ENCODE measurements at regions not wholly inside any gene's neighbourhood (a gene's known extent, or its start where the extent isn't known, plus 50 kb on each side); places are given as distances from the start of the nearest gene placed in this dataset.

DNA sequence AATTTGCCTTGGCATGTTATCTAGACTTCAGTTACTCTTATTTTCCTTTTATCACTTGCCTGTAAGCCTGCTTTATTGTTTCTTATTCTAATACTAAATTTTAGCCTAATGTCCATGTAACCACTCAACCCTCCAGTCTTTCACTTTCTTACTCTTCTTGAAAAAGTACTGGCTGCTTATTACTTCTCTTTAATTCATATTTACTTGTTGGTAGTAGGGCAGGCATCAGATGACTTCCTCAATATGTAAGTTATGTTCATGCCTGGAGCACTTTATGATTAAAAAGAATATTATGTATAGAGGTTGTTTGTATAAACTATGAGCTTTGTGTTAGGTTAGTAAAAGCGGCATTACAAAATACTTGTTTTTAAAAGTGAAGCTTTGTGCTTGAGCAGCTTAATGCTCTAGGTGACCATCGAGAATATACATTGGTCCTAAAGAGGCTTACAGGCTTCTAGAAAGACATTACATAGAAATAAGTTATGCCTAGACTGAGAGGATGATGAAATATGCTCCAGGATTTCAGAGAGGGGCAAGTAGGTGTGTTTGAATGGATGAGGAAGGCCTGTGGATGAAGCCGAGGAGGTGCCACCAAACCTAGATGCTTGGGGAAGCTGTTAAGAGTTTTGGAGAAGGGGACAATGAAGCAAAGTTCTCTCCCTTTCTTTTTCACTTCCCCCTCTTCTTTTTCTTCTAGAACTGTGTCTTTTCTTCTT is 207.1 kb upstream of the HDAC9 start:
- no peak overlapping the region for H3K4me3 ChIP-seq (ENCODE audit: control insufficient read depth in 1 of 7, extremely low read depth in 1 of 7, insufficient read depth in 4 of 7, low read depth in 2 of 7, low read length in 6 of 7)
- 100% methylated on average over 1 of the region's 3 CpGs for WGBS (ENCODE audit: insufficient coverage)
- CTCF ChIA-PET: interaction anchor here (0.7 to 1.6 kb wide), 3 partner anchors 10 to 68 kb away, joined by 3 to 6 read pairs (median 5); no protein-coding TSS in a partner anchor
- H3K9me3 ChIP-seq (ENCODE audit: control extremely low read depth in 1 of 5, control insufficient read depth in 4 of 5, insufficient read depth in 2 of 5, low read depth in 1 of 5, low read length in 4 of 5): no peaks in the 10 kb centered on the region
- peak in 1 of 3 donors; percentile 43 for DNase-seq
- no peak overlapping the region for H3K27ac ChIP-seq (ENCODE audit: insufficient read depth in 1 of 2, low read depth in 1 of 2, low read length in 2 of 2, poor library complexity in 1 of 2, severe bottlenecking in 2 of 2)
- H3K27me3 ChIP-seq (replicated peaks in 2 of 5; ENCODE audit: control insufficient read depth in 4 of 5, insufficient read depth in 5 of 5, low read length in 4 of 5): no peaks in the 10 kb centered on the region
- H3K36me3 ChIP-seq (ENCODE audit: control insufficient read depth in 4 of 4, insufficient read depth in 4 of 4, low read length in 3 of 4): no peaks in the 10 kb centered on the region
- POLR2A ChIA-PET: no interaction called here
- H3K4me1 ChIP-seq (ENCODE audit: control extremely low read depth in 1 of 4, control insufficient read depth in 4 of 4, insufficient read depth in 4 of 4, low read length in 3 of 4): peaks cover 15 to 48% (median 24%) of the 10 kb centered on the region in 4 experiments

DNA sequence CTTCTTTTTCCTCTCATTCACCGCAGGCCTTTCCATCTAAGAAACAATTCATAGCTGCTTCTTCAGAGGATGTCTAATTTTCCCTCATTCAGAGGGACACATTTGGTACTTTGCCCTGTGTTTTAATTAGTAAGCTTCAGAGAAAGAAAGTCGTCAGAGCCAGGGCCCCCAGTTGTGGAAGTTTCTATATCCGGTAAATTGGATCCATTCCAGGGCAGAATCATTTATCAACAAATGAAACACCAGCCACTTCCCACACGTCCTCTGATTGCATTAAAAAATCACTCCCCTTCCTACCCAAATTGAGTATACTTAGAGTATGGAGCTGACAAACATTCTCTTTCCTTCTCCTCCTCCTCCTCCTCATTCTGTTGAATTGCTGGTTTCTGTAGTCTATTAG is 205.8 kb upstream of the HDAC9 start:
- H3K4me3 ChIP-seq (ENCODE audit: control insufficient read depth in 1 of 7, extremely low read depth in 1 of 7, insufficient read depth in 4 of 7, low read depth in 2 of 7, low read length in 6 of 7): peak overlapping the region in 6 of 7 experiments; percentile 56 to 70 (median 63)
- H3K27ac ChIP-seq (ENCODE audit: insufficient read depth in 1 of 2, low read depth in 1 of 2, low read length in 2 of 2, poor library complexity in 1 of 2, severe bottlenecking in 2 of 2): no peak overlapping the region
- peak; percentile 29 to 43 (median 37) for DNase-seq
- H3K9me3 ChIP-seq (ENCODE audit: control extremely low read depth in 1 of 5, control insufficient read depth in 4 of 5, insufficient read depth in 2 of 5, low read depth in 1 of 5, low read length in 4 of 5): no peaks in the 10 kb centered on the region
- peaks cover 15 to 59% (median 29%) of the 10 kb centered on the region in 4 experiments for H3K4me1 ChIP-seq (ENCODE audit: control extremely low read depth in 1 of 4, control insufficient read depth in 4 of 4, insufficient read depth in 4 of 4, low read length in 3 of 4)
- CTCF ChIA-PET: interaction anchor here (1.1 to 1.7 kb wide), 4 partner anchors 9 to 27 kb away, joined by 3 to 6 read pairs (median 4); no protein-coding TSS in a partner anchor
- 0% methylated on average over 1 of the region's 4 CpGs for WGBS (ENCODE audit: insufficient coverage)
- no peaks in the 10 kb centered on the region for H3K36me3 ChIP-seq (ENCODE audit: control insufficient read depth in 4 of 4, insufficient read depth in 4 of 4, low read length in 3 of 4)
- no peaks in the 10 kb centered on the region for H3K27me3 ChIP-seq (replicated peaks in 2 of 5; ENCODE audit: control insufficient read depth in 4 of 5, insufficient read depth in 5 of 5, low read length in 4 of 5)
- POLR2A ChIA-PET: no interaction called here

DNA sequence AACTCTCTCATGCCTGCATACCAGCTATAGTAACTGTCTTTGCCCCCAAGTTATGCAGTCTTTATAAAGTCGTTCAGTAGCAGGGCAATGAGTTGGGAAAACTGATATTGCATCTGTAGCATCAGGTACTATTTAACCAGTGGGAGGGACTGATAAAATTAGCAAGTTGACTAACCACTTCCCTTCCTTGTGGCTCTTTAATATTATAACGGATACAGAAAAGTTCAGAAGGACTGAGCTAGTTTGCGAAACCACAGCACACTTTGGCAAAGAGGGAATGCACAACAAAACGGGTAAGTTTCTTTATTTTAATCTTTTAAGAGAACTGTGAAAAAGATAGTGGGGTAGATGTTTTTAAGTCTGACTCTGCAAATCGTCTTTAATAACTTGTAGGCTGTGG is 205.3 kb upstream of the HDAC9 start:
- Histone ChIP-seq H3K36me3 (ENCODE audit: control insufficient read depth in 4 of 4, insufficient read depth in 4 of 4, low read length in 3 of 4) (no peaks in the 10 kb centered on the region), H3K4me3 (ENCODE audit: control insufficient read depth in 1 of 7, extremely low read depth in 1 of 7, insufficient read depth in 4 of 7, low read depth in 2 of 7, low read length in 6 of 7) (peak overlapping the region in 6 of 7 experiments; percentile 56 to 70 (median 63)), H3K27me3 (replicated peaks in 2 of 5; ENCODE audit: control insufficient read depth in 4 of 5, insufficient read depth in 5 of 5, low read length in 4 of 5) (no peaks in the 10 kb centered on the region), H3K9me3 (ENCODE audit: control extremely low read depth in 1 of 5, control insufficient read depth in 4 of 5, insufficient read depth in 2 of 5, low read depth in 1 of 5, low read length in 4 of 5) (no peaks in the 10 kb centered on the region), H3K4me1 (ENCODE audit: control extremely low read depth in 1 of 4, control insufficient read depth in 4 of 4, insufficient read depth in 4 of 4, low read length in 3 of 4) (peaks cover 15 to 60% (median 29%) of the 10 kb centered on the region in 4 experiments), H3K27ac (ENCODE audit: insufficient read depth in 1 of 2, low read depth in 1 of 2, low read length in 2 of 2, poor library complexity in 1 of 2, severe bottlenecking in 2 of 2) (peak overlapping the region in 1 of 2 experiments; percentile 47)
- peak; percentile 29 to 80 (median 71) for DNase-seq
- WGBS (ENCODE audit: insufficient coverage): 0% methylated on average over 3 of the region's 5 CpGs
- ChIA-PET POLR2A (no interaction called here), CTCF (interaction anchor here (1.0 to 1.7 kb wide), 4 partner anchors 14 to 75 kb away, joined by 3 to 5 read pairs (median 4); no protein-coding TSS in a partner anchor)

DNA sequence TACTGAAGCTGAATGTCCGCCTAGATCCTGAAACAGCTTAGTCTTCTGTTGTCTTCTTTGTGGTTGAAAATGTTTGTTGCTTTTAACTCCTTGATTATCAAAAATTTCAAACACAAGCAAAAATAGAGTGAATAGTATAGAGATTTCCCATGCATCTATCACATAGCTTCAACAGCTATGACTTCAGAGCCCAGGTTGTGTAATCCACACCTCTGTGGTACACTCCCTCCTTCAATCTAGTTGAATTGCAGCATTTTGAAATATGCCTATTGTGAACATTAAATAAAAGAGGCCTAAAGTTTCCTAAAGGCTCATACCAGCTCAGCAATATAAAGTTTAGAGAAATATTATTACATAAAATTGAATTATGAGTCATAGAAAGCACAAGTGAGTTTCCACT is 204.7 kb upstream of the HDAC9 start:
- H3K27me3 ChIP-seq (replicated peaks in 2 of 5; ENCODE audit: control insufficient read depth in 4 of 5, insufficient read depth in 5 of 5, low read length in 4 of 5): no peaks in the 10 kb centered on the region
- ChIA-PET POLR2A (interaction anchor here (0.6 kb wide), 1 partner anchor 10 kb away, joined by 3 read pairs; no protein-coding TSS in a partner anchor), CTCF (interaction anchor here (1.0 to 1.7 kb wide), 5 partner anchors 13 to 76 kb away, joined by 3 to 5 read pairs (median 4); no protein-coding TSS in a partner anchor)
- no peaks in the 10 kb centered on the region for H3K36me3 ChIP-seq (ENCODE audit: control insufficient read depth in 4 of 4, insufficient read depth in 4 of 4, low read length in 3 of 4)
- no peaks in the 10 kb centered on the region for H3K9me3 ChIP-seq (ENCODE audit: control extremely low read depth in 1 of 5, control insufficient read depth in 4 of 5, insufficient read depth in 2 of 5, low read depth in 1 of 5, low read length in 4 of 5)
- H3K4me1 ChIP-seq (ENCODE audit: control extremely low read depth in 1 of 4, control insufficient read depth in 4 of 4, insufficient read depth in 4 of 4, low read length in 3 of 4): peaks cover 15 to 64% (median 29%) of the 10 kb centered on the region in 4 experiments
- DNase-seq: peak in 2 of 3 donors; percentile 34 to 49
- WGBS (ENCODE audit: insufficient coverage): no CpG with 5 or more reads among the region's 1 CpG
- peak overlapping the region in 6 of 7 experiments; percentile 56 to 70 (median 63) for H3K4me3 ChIP-seq (ENCODE audit: control insufficient read depth in 1 of 7, extremely low read depth in 1 of 7, insufficient read depth in 4 of 7, low read depth in 2 of 7, low read length in 6 of 7)
- peak overlapping the region in 1 of 2 experiments; percentile 47 for H3K27ac ChIP-seq (ENCODE audit: insufficient read depth in 1 of 2, low read depth in 1 of 2, low read length in 2 of 2, poor library complexity in 1 of 2, severe bottlenecking in 2 of 2)

DNA sequence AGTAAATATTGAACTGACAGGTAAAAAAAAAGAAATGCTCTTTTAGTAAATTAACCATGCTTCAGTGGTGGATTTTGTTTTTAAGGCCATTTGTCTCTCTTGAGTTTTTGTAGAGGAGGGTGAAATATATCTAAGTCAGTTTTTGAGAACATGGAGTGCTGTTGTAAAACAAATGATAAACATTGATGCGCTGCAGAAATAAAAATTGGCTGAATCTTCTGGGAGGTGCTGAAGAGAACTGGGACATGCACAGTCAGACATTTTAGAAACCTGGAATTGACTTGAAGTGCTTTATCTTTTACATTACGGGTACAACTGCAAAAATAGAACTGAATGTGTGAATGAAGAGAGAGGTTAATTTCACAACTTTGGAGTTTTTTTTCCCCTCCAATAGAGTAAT is 203.0 kb upstream of the HDAC9 start:
- WGBS (ENCODE audit: insufficient coverage): 100% methylated on average over 1 of the region's 2 CpGs
- Histone ChIP-seq H3K4me3 (ENCODE audit: control insufficient read depth in 1 of 7, extremely low read depth in 1 of 7, insufficient read depth in 4 of 7, low read depth in 2 of 7, low read length in 6 of 7) (peak overlapping the region in 6 of 7 experiments; percentile 43 to 70 (median 50)), H3K4me1 (ENCODE audit: control extremely low read depth in 1 of 4, control insufficient read depth in 4 of 4, insufficient read depth in 4 of 4, low read length in 3 of 4) (peaks cover 15 to 68% (median 29%) of the 10 kb centered on the region in 4 experiments), H3K36me3 (ENCODE audit: control insufficient read depth in 4 of 4, insufficient read depth in 4 of 4, low read length in 3 of 4) (no peaks in the 10 kb centered on the region), H3K27ac (ENCODE audit: insufficient read depth in 1 of 2, low read depth in 1 of 2, low read length in 2 of 2, poor library complexity in 1 of 2, severe bottlenecking in 2 of 2) (peak overlapping the region in 1 of 2 experiments; percentile 18), H3K9me3 (ENCODE audit: control extremely low read depth in 1 of 5, control insufficient read depth in 4 of 5, insufficient read depth in 2 of 5, low read depth in 1 of 5, low read length in 4 of 5) (no peaks in the 10 kb centered on the region), H3K27me3 (replicated peaks in 2 of 5; ENCODE audit: control insufficient read depth in 4 of 5, insufficient read depth in 5 of 5, low read length in 4 of 5) (no peaks in the 10 kb centered on the region)
- POLR2A ChIA-PET: interaction anchor here (0.6 kb wide), 2 partner anchors 13 to 87 kb away, joined by 4 read pairs; no protein-coding TSS in a partner anchor
- peak in 1 of 3 donors; percentile 15 for DNase-seq
- CTCF ChIA-PET: interaction anchor here (0.9 to 1.2 kb wide), 3 partner anchors 9 to 78 kb away, joined by 3 read pairs; no protein-coding TSS in a partner anchor

DNA sequence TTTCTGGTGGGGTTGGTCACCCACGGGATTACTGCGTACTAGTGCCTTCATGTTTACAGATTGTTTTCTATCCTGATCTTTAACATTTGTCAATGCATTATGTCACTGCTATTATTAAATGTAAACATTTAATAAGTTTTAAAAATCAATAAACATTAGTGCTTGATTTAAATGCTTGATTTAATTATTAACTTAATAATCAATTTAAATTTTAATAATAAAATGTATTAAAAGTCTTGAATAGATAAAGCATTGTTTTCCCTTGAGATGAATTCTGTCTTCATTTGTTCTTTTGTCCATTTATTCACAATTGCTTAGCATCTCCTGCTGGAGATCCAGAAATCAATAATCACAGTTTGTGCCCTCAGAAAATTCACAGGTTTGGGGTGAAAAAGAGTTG is 201.8 kb upstream of the HDAC9 start:
- Histone ChIP-seq H3K9me3 (ENCODE audit: control extremely low read depth in 1 of 5, control insufficient read depth in 4 of 5, insufficient read depth in 2 of 5, low read depth in 1 of 5, low read length in 4 of 5) (no peaks in the 10 kb centered on the region), H3K4me1 (ENCODE audit: control extremely low read depth in 1 of 4, control insufficient read depth in 4 of 4, insufficient read depth in 4 of 4, low read length in 3 of 4) (peaks cover 15 to 62% (median 27%) of the 10 kb centered on the region in 4 experiments), H3K27ac (ENCODE audit: insufficient read depth in 1 of 2, low read depth in 1 of 2, low read length in 2 of 2, poor library complexity in 1 of 2, severe bottlenecking in 2 of 2) (no peak overlapping the region), H3K4me3 (ENCODE audit: control insufficient read depth in 1 of 7, extremely low read depth in 1 of 7, insufficient read depth in 4 of 7, low read depth in 2 of 7, low read length in 6 of 7) (peak overlapping the region in 1 of 7 experiments; percentile 70), H3K27me3 (replicated peaks in 2 of 5; ENCODE audit: control insufficient read depth in 4 of 5, insufficient read depth in 5 of 5, low read length in 4 of 5) (no peaks in the 10 kb centered on the region), H3K36me3 (ENCODE audit: control insufficient read depth in 4 of 4, insufficient read depth in 4 of 4, low read length in 3 of 4) (no peaks in the 10 kb centered on the region)
- ChIA-PET CTCF (no interaction called here), POLR2A (no interaction called here)
- DNase-seq: no peak
- WGBS (ENCODE audit: insufficient coverage): no CpG with 5 or more reads among the region's 2 CpGs

DNA sequence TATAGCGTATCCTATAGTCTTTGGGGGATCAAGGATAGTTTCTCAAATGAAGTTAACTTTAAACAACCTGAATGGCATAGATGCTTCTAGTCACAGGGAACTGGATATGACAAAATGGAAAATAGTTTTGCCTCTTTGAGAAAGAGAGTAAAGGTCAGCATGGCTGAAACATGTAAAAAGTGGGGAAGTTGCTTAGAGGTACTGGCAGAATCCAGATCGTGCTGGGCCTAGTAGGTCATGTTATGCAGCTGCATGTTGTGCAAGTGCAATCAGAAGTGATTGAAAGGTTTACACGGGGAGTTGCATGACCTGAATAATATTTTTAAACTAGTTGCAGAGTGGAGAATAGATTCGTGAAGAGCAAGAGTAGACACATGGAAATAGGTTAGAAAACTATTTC is 201.1 kb upstream of the HDAC9 start:
- H3K4me1 ChIP-seq (ENCODE audit: control extremely low read depth in 1 of 4, control insufficient read depth in 4 of 4, insufficient read depth in 4 of 4, low read length in 3 of 4): peaks cover 15 to 60% (median 27%) of the 10 kb centered on the region in 4 experiments
- no peaks in the 10 kb centered on the region for H3K36me3 ChIP-seq (ENCODE audit: control insufficient read depth in 4 of 4, insufficient read depth in 4 of 4, low read length in 3 of 4)
- peak overlapping the region in 1 of 7 experiments; percentile 32 for H3K4me3 ChIP-seq (ENCODE audit: control insufficient read depth in 1 of 7, extremely low read depth in 1 of 7, insufficient read depth in 4 of 7, low read depth in 2 of 7, low read length in 6 of 7)
- ChIA-PET POLR2A (interaction anchor here (0.7 kb wide), 1 partner anchor 228 kb away, joined by 3 read pairs; no protein-coding TSS in a partner anchor), CTCF (interaction anchor here (0.8 to 1.3 kb wide), 2 partner anchors 15 to 27 kb away, joined by 3 read pairs; no protein-coding TSS in a partner anchor)
- H3K27ac ChIP-seq (ENCODE audit: insufficient read depth in 1 of 2, low read depth in 1 of 2, low read length in 2 of 2, poor library complexity in 1 of 2, severe bottlenecking in 2 of 2): no peak overlapping the region
- peak in 2 of 3 donors; percentile 31 to 37 for DNase-seq
- H3K27me3 ChIP-seq (replicated peaks in 2 of 5; ENCODE audit: control insufficient read depth in 4 of 5, insufficient read depth in 5 of 5, low read length in 4 of 5): no peaks in the 10 kb centered on the region
- no peaks in the 10 kb centered on the region for H3K9me3 ChIP-seq (ENCODE audit: control extremely low read depth in 1 of 5, control insufficient read depth in 4 of 5, insufficient read depth in 2 of 5, low read depth in 1 of 5, low read length in 4 of 5)
- WGBS (ENCODE audit: insufficient coverage): 74% methylated on average over 4 of the region's 4 CpGs

All from common myeloid progenitor, CD34-positive (primary cell).